GM10248 (cell line): ENCODE measurements at regions not wholly inside any gene's neighbourhood (a gene's known extent, or its start where the extent isn't known, plus 50 kb on each side); places are given as distances from the start of the nearest gene placed in this dataset.
A peak's percentile ranks its signal among the peaks of the same experiment; 100 is the strongest.
"Not testable (repeated sequence)": the region's sequence is repeated elsewhere in the genome, so short reads cannot be mapped to it uniquely, and the experiment has no call there.

Experiments
- CTCF ChIA-PET: fragments of 300-600 bp; sonication (Branson Sonifier 250); formaldehyde crosslinking; extraction: SDS; loops from one replicate; lab custom pipeline; 2021; ENCODE audit warnings: antibody characterized with exemption; lab: Yijun Ruan, JAX
- POLR2A ChIA-PET: fragments of 350-650 bp; sonication (Branson Sonifier 250); formaldehyde crosslinking; extraction: SDS; loops from one replicate; lab custom pipeline; 2020; ENCODE audit warnings: antibody characterized with exemption; lab: Yijun Ruan, JAX
- DNase-seq: peaks from one replicate; pipeline ENCODE4 v3.0.0; 2012; ENCODE audit errors: extremely low spot score
- TF ChIP-seq, protein P1 (sequence below): IDR thresholded peaks from 2 replicates; pipeline ENCODE4 v1.5.1; 2012; ENCODE audit warnings: mild to moderate bottlenecking, low read depth; ENCODE audit errors: extremely low read depth, missing control alignments, control extremely low read depth

DNA sequence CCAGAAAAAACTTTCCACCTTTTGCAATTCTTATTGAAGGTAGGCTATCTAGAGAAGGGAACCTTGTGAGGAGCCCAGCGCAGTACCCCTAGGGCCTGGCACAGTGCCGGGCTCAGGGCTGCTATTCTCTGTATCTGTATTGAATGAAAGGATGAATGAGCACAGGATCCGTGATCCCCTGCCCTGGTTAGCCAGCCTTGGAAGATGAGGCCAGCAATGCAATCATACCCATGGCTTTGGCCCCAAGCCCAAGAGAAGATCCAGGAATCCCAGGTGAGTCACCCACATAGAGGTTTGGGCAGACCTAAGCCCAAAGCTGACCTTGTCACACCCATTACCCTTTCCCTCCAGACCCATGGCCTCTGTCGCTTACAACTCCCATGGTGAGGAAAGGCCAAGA, 92.5 kb upstream of the CD82 start:
- DNase-seq = no peak
- TF ChIP-seq, protein P1, sequence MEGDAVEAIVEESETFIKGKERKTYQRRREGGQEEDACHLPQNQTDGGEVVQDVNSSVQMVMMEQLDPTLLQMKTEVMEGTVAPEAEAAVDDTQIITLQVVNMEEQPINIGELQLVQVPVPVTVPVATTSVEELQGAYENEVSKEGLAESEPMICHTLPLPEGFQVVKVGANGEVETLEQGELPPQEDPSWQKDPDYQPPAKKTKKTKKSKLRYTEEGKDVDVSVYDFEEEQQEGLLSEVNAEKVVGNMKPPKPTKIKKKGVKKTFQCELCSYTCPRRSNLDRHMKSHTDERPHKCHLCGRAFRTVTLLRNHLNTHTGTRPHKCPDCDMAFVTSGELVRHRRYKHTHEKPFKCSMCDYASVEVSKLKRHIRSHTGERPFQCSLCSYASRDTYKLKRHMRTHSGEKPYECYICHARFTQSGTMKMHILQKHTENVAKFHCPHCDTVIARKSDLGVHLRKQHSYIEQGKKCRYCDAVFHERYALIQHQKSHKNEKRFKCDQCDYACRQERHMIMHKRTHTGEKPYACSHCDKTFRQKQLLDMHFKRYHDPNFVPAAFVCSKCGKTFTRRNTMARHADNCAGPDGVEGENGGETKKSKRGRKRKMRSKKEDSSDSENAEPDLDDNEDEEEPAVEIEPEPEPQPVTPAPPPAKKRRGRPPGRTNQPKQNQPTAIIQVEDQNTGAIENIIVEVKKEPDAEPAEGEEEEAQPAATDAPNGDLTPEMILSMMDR = no peak
- ChIA-PET POLR2A (no interaction called here), CTCF (interaction anchor here (1.3 kb wide), 1 partner anchor 13 kb away, joined by 4 read pairs; no protein-coding TSS in a partner anchor)

DNA sequence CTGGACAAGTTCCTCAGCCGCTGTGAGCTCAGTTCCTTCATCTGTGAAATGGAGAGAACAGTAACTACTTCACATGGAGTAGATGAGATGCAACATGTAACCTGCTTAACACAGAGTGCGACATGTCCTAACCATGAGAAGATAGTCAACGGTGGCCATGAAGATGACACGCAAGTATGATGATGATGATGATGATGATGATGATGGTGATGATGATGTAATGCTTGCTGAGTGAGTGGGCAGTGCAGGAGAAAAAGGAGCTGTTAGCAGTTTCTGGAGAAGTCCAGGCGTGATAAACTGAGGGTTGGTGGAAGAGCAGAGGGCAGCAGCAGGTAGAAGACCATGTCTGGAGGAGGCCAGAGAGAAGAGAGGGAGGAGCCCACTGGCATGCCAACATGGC, 90.8 kb upstream of the CD82 start:
- POLR2A ChIA-PET = no interaction called here
- DNase-seq = no peak
- TF ChIP-seq, protein P1 = no peak
- CTCF ChIA-PET = interaction anchor here (0.8 to 1.0 kb wide), 2 partner anchors 11 to 381 kb away, joined by 3 to 4 read pairs; no protein-coding TSS in a partner anchor

DNA sequence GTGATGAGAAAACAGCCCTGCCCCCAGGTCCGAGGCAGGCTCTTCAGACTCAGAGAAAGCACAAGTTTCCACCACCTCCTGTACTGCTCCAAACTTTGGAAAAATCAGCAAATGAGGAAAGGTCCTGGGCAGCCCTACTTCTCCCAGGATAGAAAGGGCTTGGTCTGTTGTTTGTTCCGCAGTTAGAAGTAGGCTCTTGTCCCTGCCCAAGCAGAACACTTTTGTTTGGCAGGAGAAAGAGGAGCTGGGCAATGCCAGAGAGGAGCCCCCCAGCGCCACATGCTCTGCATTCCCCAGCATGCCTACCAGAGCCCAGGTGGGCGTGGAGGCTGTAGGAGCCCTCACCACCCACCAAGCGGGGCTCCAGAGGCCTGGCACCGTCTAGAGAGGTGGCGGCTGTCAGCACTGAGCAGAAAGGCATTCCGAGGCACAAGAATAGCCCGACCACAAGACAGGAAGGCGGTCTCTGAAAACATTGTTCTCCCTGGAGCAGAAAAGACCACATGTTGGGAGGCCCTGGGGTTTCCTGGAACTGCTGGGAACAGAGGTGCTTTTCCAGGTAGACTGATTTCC, 90.3 kb upstream of the CD82 start:
- POLR2A ChIA-PET = no interaction called here
- DNase-seq = no peak
- CTCF ChIA-PET = interaction anchor here (1.0 kb wide), 1 partner anchor 12 kb away, joined by 4 read pairs; no protein-coding TSS in a partner anchor
- TF ChIP-seq, protein P1 = no peak

DNA sequence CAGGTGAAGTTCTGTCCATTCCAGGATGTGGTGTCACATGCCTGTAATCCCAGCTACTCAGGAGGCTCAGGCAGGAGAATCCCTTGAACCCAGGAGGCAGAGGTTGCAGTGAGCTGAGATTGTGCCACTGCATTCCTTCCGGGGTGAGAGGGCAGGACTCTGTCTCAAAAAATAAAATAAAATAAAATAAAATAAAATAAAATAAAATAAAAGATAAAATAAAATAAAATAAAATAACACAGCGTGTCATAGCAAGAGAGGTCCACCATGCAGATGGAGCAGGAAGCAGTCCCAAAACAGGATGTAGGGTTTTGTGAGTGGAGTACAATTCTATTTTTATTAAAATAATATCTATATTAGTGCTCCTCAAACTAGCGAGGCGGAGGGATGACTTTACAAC, 83.1 kb upstream of the CD82 start:
- POLR2A ChIA-PET = not testable (repeated sequence)

DNA sequence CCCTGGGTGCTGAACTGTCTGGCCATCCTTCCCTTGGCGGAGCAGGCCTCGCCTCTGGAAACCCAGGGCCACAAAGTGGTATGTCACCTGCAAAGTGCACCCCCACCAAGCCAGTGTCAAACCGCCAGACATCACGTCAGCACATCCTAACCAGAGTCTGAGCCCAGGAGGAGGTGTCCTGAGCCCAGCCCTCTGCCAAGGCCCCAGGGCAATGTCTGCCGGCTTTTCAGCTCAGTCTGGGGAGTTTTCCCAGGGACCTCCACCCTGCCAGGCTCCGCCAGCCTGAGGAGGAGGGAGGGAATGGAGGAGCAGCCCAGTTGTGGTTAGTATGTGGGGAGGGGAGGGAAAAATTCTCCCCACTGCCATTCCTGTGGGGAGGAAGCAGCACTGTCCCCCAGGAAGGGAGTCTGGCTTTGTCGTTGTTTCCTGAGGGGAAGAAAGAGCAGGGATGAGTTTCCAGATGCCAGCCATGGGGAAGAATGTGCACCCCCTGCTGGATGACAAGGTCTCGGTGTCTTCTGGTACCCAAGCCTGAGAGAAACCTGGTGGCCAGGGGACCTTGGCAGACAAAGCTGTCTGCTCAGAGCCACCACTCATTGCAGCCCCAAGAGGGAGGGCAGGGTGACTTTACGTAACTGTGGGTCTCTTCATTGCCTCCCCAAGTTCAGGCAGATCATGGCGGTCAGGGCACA, 81.4 kb upstream of the CD82 start:
- ChIA-PET POLR2A (no interaction called here), CTCF (no interaction called here)
- DNase-seq = peak; percentile 28
- TF ChIP-seq, protein P1 = peak; percentile 13

More for the DNA sequence above, 83.1 kb upstream of the CD82 start:
- CTCF ChIA-PET, DNase-seq: not testable (repeated sequence)

DNA sequence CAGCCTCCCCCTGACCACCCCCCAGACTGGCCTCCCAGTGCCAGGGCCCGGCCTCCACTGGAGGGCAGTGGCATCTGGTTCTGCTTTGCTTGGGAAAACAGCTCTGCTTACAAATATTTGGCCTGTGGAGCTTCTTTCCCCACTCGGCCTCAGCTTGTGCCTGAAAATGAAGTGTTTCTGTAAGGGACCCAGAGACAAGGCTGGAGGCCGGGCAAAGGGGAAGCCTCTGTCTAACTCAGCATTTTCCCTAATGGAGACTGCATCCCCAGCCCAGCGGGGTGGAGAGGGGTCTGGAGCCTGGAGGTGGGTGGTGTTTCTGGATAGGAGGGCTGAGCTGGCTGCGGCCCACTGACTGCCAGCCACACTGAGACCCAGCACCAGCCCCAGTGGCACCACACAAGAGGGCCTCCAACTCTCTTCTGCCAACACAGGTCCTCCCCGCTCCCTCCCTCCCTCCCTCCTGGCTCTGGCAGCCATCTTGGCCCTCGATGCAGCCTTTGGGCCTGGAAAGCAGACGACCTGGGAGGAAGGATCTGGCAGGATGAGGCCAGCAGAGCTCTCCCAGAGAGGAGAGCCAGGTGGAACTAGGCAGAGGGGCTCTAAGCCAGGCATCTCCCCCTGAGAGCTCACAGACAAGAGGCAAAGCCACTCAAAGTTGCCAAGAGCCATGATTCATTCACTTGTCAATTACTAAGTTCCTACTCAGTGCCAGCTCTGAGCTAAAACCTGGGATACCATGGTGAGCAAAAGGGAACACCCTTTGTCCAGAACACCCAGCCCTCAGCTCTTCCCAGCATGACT, 77.1 kb upstream of the CD82 start:
- TF ChIP-seq, protein P1 = no peak
- CTCF ChIA-PET = interaction anchor here (0.8 to 1.4 kb wide), 2 partner anchors 10 to 19 kb away, joined by 4 read pairs; no protein-coding TSS in a partner anchor
- POLR2A ChIA-PET = no interaction called here
- DNase-seq = no peak
